ENCODE measurements at regions not wholly inside any gene's neighbourhood (a gene's known extent, or its start where the extent isn't known, plus 50 kb on each side); places are given as distances from the start of the nearest gene placed in this dataset.

DNA sequence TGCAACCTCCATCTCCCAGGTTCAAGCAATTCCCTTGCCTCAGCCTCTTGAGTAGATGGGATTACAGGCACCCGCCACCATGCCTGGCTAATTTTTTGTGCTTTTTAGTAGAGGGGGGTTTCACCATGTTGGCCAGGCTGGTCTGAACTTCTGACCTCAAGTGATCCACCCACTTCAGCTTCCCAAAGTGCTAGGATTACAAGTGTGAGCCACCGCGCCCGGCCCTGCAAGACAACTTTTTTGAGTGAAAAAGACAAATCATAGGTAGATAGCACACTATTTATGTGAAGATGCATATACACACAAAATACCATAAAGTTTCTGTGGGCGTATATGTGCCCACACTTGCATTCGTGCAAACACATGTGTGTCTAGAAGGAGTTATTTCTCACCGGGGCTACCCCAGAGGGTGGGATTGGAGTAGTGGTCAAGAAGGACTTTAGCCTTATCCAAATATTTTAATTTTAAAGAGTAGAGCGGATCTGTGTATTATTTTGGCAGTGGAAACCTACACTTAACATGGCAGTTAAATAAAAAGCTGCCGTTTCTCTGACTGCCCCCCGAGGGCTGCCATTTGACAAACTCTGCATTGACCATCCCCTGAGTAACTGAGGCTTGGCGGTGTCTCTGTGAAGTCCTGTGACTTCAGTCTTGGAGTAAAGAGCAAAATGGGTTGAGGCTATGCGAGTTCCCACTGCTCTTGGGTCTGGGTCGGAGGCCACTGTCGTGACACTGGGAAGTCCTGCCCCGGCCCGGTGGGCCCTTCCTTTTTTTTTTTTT lies 93.4 kb upstream of the PTCH1 start:
- no peak for DNase-seq

DNA sequence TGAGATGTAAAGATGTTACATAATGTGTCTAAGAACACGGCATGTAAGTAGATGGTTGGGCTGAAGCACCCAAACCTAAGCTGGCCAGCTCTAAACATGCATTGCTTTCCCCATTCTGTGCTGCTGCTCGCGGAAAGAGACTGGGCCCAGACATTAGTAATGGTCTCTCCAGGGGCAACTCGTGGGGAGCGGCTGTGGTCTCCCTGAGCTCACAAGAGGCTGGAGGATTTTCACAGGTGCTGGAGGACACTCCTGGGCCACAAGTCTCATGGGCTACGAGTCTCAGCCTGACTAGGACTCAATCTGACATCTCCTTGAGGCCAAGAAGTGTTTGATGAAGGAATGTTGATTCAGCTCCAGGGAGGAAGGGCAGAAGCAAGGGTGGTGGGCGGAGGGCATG lies 92.7 kb upstream of the PTCH1 start:
- DNase-seq, result no peak

DNA sequence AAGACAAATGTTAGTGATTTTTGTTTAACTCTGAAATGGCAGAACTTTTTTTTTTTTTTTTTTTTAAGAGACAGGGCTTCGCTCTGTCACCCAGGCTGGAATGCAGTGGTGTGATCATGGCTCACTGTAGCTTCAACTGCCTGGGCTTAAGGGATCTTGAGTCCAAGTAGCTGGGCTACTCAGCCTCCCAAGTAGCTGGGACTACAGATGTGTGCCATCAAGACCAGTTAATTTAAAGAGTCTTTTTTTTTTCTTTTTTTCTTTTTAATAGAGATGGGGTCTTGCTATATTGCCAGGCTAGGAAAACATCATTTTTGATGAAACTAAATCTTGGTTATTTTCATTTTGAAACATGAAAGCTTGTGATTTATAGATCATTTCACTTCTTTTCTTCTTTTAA lies 91.6 kb upstream of the PTCH1 start:
- DNase-seq, result no peak

GRCh38 chr9:95607507-95607906 lies 90.7 kb upstream of the PTCH1 start:
- no peak for DNase-seq

- no peak for DNase-seq
Observed at GRCh38 chr9:95606489-95607350, 89.9 kb upstream of the PTCH1 start.

DNA sequence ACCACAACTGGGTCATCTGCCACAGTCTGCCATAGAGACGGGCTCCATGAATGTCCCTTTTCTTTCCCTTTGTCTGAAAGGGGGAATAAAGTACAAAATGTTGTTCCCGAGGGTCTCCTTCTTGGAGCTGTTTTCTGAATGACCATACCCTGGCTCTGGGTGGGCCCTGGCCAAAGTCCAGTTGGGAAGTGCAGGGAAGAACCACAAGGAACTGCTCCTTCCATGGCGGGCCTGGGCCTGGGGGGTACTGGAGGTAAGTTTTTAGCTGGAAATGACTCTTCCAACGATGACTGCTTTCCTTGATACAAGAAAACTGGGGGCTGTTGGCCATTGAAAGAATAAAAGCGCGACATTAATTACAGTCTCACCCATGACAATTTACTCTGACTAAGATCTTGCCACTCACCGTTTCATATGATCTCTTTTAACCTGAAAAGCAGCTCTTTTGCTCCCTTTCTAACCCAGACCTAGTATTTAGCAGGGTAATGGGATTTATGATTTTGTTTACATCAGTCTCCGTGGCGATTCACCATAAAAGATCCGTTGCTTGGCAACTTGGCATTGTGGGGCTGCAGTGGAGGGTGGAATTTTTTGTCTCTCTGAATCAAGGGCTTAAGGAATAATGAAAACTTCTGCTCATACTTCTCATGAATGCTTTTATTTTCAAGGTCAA lies 89.2 kb upstream of the PTCH1 start:
- DNase-seq, result no peak

- DNase-seq, result no peak
Observed at GRCh38 chr9:95605101-95605500, 88.3 kb upstream of the PTCH1 start.

DNA sequence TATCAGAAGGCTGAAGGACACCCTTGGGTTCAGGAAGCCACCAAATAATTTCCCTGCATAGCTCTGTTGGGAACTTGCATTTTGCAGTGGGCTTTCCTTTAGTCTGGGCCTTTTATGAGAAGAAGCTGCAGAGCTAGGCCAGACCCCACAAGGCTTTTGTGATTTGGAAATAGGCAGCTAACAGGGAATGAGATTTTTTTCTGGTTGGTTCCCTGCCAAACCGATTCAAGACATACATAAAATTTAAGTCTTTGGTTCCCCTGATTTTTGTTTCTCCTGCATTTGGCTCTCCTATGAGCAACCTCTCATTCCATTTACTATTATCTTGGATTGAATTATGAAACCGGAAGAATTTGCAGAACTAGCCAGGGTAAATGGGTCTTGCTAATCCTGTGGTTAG lies 81.5 kb upstream of the PTCH1 start:
- no peak for DNase-seq

GRCh38 chr9:95595721-95596295 lies 79.0 kb upstream of the PTCH1 start:
- no peak for DNase-seq

DNA sequence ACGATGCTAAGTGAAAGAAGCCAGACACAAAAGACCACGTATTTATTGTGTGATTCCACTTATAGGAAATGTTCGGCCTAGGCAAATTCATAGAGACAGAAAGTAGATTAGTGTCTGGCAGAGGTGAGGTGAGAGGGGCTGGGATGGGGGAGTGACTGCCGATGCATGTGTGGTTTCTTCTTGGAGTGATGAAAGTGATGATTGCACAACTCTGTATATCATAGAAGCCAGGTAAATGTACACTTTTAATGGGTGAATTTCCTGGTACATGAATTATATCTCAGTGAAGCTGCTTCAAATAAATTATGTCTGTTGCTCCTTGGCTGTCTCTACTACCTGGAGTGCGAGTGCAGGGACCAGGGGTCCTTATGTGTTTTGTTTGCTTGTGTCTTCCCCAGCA lies 76.2 kb upstream of the PTCH1 start:
- no peak for DNase-seq

DNA sequence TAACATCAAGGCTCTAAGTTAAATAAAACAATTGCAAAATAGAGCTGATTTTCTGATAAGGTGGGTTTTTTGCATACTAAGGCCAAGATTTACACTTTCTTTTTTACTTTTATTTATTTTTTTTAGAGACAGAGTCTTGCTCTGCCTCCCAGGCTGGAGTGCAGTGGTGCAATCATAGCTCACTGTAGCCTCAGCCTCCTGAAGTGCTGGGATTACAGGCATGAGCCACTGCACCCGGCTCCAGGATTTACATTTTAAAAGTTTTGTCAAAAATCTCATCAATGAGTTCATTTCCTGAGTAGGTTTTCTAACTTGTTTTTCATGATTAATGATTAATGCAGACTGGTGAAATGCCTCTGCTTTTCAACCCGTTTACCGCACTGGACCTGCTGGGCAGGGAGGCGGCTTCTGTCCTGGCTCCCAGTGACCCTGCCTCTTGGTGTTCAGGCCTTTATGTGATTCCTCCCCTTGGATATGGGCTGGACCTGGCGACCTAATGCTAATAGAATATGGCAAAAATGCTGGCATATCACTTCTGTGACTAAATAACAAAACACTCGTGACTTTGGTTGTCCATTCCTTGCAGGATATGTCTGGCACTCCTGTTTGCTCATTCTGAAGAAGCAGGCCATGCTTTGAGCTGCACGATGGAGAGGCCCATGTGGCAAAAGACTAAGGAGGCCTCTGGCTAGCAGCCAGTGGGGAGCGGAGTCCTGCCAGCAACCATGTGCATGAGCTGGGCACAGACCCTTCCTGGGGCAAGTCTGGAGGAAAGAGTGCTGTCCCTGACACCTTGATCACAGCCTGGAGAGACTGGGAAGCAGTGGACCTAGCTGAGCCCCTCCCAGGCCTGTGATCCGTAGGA lies 72.2 kb upstream of the PTCH1 start:
- no peak for DNase-seq

- DNase-seq, result no peak
Observed at GRCh38 chr9:95587021-95587964, 70.5 kb upstream of the PTCH1 start.

- DNase-seq, result no peak
Observed at GRCh38 chr9:95586326-95586725, 69.6 kb upstream of the PTCH1 start.

- no peak for DNase-seq
Observed at GRCh38 chr9:95585824-95586223, 69.1 kb upstream of the PTCH1 start.

GRCh38 chr9:95584176-95584575 lies 67.4 kb upstream of the PTCH1 start:
- DNase-seq, result no peak

DNA sequence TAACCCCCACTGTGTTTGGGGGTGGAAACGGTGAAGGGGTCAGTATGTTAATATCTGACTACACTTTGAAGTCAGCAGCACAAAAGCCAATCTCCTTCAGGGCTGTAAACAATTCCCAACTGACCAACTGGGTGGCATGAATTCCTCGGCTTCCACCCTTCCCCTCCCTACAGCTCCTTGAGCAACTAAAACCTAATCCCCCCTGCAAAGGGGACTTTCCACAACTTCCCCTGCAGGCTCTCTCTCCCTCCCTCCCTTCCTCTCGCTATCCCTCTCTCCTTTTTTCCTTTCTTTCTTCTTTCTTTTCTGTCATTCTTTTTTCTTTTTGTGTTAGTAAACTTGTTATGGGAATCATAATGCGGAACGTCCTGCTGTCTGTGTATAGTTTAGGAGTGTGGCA lies 65.1 kb upstream of the PTCH1 start:
- DNase-seq, result no peak

DNA sequence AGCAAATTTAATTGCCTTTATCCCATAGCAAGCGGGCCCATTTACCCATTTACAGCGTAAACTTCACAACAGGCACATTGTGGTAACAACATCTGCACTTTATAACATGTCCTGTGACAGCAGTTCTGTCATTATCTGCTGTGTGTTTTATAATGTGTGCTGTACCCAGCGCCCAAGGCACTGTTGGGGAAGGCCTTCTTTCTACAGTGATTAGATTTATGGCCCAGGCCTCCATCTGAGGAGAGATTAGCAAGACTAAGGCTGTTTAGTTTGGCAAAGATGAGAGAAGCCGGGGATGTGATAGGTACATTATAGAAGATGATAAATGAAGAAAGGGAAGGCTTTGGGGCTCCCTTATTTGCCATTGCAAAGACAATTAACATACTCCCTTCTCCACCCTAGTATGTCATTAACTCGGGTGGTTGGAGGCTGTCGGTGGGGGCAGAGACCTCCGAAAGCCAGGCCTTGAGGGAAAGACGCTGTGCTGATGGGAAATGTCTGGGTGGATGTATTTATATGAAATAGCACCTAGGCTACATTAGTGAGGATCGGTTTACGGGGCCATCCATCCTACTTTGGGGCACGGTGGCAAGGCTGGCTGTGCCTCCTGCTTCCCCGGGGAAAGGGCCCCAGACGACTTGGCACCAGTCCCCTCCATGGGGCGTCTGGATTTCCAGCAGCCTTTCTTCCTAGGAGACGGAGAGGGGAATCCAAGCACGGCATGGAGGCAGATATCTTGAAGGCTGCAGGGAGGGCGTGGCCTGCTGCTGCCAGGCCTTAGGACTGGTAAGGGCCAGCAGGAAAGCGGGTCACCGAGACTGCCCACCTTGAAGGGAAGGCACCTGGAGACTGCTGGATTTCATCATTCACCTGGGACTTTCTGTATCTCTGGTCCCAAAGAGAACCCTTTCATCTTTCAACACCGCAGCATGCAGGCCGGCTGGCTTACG lies 64.3 kb upstream of the PTCH1 start:
- DNase-seq, result no peak

- DNase-seq, result no peak
Observed at GRCh38 chr9:95574866-95575553, 58.2 kb upstream of the PTCH1 start.

- no peak for DNase-seq
Observed at GRCh38 chr9:95574176-95574575, 57.4 kb upstream of the PTCH1 start.

Measured in activated naive CD4-positive, alpha-beta T cell (primary cell).